Lung (tissue), 11 donors: ENCODE measurements at regions not wholly inside any gene's neighbourhood (a gene's known extent, or its start where the extent isn't known, plus 50 kb on each side); places are given as distances from the start of the nearest gene placed in this dataset.

Experiments
- ATAC-seq: fragments of 200-7000 bp; cut with Tn5 transposase; one replicate; pipeline ENCODE4 v1.9.1; 2020; ENCODE audit warnings: moderate number of reproducible peaks; ENCODE audit not compliant: insufficient read depth, low FRiP score
- DNase-seq, 3 donors: peaks; one replicate each; pipeline ENCODE4 v3.0.0-alpha.2; 2013 to 2017
- H3K27ac ChIP-seq, 2 donors: one replicate each; pipeline ENCODE4 v1.5.1; 2013; ENCODE audit warnings: mild to moderate bottlenecking in 2 of 2, moderate library complexity in 2 of 2, control low read depth in 1 of 2, inconsistent platforms in 1 of 2, low read depth in 1 of 2, low read length in 1 of 2
- H3K27me3 ChIP-seq, 3 donors: one replicate each; pipeline ENCODE4 v1.5.1; 2013; ENCODE audit warnings: low read length in 2 of 3; ENCODE audit not compliant: control insufficient read depth in 3 of 3, insufficient read depth in 3 of 3
- H3K36me3 ChIP-seq, 4 donors: one replicate each; pipeline ENCODE4 v1.5.1; 2013; ENCODE audit warnings: low read length in 4 of 4, mild to moderate bottlenecking in 1 of 4, moderate library complexity in 1 of 4; ENCODE audit not compliant: control insufficient read depth in 4 of 4, insufficient read depth in 4 of 4
- H3K4me1 ChIP-seq, 5 donors: one replicate each; pipeline ENCODE4 v1.5.1; 2013; ENCODE audit warnings: low read length in 5 of 5, mild to moderate bottlenecking in 2 of 5, moderate library complexity in 1 of 5; ENCODE audit not compliant: control insufficient read depth in 5 of 5, insufficient read depth in 5 of 5
- H3K4me3 ChIP-seq: one replicate; pipeline ENCODE4 v1.5.1; 2013; ENCODE audit warnings: mild to moderate bottlenecking, control low read depth, moderate library complexity
- H3K9ac ChIP-seq, 2 donors: one replicate each; pipeline ENCODE4 v1.5.1; 2013; ENCODE audit warnings: low read length in 2 of 2, control low read depth in 1 of 2; ENCODE audit not compliant: insufficient read depth in 1 of 2
- H3K9me3 ChIP-seq, 4 donors: one replicate each; pipeline ENCODE4 v1.5.1; 2013; ENCODE audit warnings: low read length in 3 of 4, mild to moderate bottlenecking in 1 of 4, moderate library complexity in 1 of 4; ENCODE audit not compliant: control insufficient read depth in 4 of 4, insufficient read depth in 3 of 4
- WGBS, 2 donors: extraction: QIAGEN DNeasy Blood & Tissue Kit; methylation state at CpG; one replicate each; pipeline ENCODE4 v1.1.7; 2013; 5-methylcytosine and 5-hydroxymethylcytosine counted together
- TF ChIP-seq, protein P1 (sequence below): IDR thresholded peaks from 2 replicates; pipeline ENCODE4 v1.5.1; 2012; ENCODE audit warnings: mild to moderate bottlenecking; ENCODE audit errors: control extremely low read depth, extremely low read depth
- donor health status: control.
- donor health status: control.
- donor health status: Bipolar disorder and iron deficiency.
- donor health status: healthy.
- donor health status: DM: yes; HTN: yes; CAD: no.

DNA sequence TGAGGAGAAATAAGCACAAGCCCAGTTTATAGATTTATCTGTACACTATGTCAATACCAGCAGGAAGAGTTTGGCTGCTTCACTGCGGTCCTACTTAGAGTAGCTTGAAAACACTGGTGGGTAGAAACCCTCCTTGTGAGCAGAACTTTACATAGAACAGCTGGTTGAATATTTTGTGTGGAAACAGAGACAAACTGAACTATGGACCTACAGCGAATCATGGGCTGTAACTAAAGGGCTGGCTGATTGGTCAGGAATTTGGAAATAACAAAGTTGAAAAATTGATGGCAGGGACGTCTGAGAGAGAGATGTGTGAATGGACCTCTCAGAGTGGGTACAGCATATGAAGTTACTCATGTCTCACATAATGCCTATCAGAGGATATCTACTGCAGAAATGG is 392.5 kb downstream of the MAN2A1 start:
- no peaks in the 10 kb centered on the region for H3K27me3 ChIP-seq
- TF ChIP-seq, protein P1, sequence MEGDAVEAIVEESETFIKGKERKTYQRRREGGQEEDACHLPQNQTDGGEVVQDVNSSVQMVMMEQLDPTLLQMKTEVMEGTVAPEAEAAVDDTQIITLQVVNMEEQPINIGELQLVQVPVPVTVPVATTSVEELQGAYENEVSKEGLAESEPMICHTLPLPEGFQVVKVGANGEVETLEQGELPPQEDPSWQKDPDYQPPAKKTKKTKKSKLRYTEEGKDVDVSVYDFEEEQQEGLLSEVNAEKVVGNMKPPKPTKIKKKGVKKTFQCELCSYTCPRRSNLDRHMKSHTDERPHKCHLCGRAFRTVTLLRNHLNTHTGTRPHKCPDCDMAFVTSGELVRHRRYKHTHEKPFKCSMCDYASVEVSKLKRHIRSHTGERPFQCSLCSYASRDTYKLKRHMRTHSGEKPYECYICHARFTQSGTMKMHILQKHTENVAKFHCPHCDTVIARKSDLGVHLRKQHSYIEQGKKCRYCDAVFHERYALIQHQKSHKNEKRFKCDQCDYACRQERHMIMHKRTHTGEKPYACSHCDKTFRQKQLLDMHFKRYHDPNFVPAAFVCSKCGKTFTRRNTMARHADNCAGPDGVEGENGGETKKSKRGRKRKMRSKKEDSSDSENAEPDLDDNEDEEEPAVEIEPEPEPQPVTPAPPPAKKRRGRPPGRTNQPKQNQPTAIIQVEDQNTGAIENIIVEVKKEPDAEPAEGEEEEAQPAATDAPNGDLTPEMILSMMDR, result no peak
- peaks cover 0 to 3% (median 0%) of the 10 kb centered on the region in 4 donors for H3K9me3 ChIP-seq
- 85 to 89% methylated on average over 3 of the region's 3 CpGs for WGBS, 2 donors
- DNase-seq, result no peak
- H3K9ac ChIP-seq, result no peak overlapping the region
- H3K27ac ChIP-seq, result no peak overlapping the region
- H3K4me1 ChIP-seq, result no peaks in the 10 kb centered on the region
- no peak overlapping the region for H3K4me3 ChIP-seq
- no peak for ATAC-seq
- no peaks in the 10 kb centered on the region for H3K36me3 ChIP-seq

DNA sequence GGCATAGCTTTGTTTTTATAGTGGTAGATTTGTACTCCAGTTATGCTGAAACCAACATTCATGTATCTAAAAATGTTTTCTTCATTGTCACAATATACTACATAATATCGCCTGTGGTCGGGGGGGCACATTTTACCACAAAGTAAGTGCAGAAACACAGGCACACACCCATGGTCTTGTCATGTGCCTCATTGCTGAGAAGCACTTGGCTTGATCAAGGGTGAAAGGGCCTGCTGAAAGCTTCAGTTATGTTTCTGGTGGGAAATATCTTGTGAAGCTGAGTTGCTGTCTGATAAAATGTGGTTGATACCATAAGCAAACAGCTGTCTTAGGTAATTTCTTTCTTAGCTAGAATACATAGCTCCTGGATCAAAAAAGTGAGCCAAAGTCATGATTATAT is 393.1 kb downstream of the MAN2A1 start:
- H3K27ac ChIP-seq, result no peak overlapping the region
- H3K9me3 ChIP-seq, result peaks cover 0 to 3% (median 0%) of the 10 kb centered on the region in 4 donors
- 91 to 95% methylated on average over 2 of the region's 2 CpGs for WGBS, 2 donors
- no peak overlapping the region for H3K4me3 ChIP-seq
- ATAC-seq (no peak), DNase-seq (no peak)
- no peaks in the 10 kb centered on the region for H3K4me1 ChIP-seq
- TF ChIP-seq, protein P1, result no peak
- no peak overlapping the region for H3K9ac ChIP-seq
- no peaks in the 10 kb centered on the region for H3K27me3 ChIP-seq
- H3K36me3 ChIP-seq, result no peaks in the 10 kb centered on the region

DNA sequence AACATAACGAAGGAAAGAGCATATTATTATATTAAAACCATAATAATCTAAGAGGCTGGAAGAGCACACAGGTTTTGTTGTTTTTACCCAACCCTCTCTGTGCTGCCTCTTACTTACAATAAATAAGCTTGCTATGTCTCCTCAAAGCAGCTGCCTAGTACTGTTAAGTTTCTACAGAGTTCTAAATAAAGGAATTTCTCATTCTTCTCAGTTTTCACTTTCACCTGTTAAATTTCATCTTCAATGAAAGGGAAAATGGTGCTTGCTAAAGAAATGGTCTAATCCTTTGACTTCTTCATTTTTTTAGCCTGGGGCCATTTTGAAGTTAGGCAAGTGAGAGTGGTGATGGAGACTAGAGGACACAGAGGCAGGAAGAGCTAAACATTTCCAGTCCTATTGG is 396.1 kb downstream of the MAN2A1 start:
- TF ChIP-seq, protein P1, result no peak
- 95 to 100% methylated on average over 1 of the region's 1 CpG for WGBS, 2 donors
- no peaks in the 10 kb centered on the region for H3K36me3 ChIP-seq
- no peaks in the 10 kb centered on the region for H3K27me3 ChIP-seq
- no peaks in the 10 kb centered on the region for H3K9me3 ChIP-seq
- no peak overlapping the region for H3K4me3 ChIP-seq
- ATAC-seq, result no peak
- peaks cover 0 to 2% (median 0%) of the 10 kb centered on the region in 5 donors for H3K4me1 ChIP-seq
- DNase-seq, result no peak
- no peak overlapping the region for H3K27ac ChIP-seq
- H3K9ac ChIP-seq, result no peak overlapping the region
